Esophagus muscularis mucosa (tissue), 3 donors: ENCODE measurements at regions not wholly inside any gene's neighbourhood (a gene's known extent, or its start where the extent isn't known, plus 50 kb on each side); places are given as distances from the start of the nearest gene placed in this dataset.

Experiments used
- CTCF ChIP-seq, 3 experiments: fragments of 200-600 bp in 2 of 3; fragments of 450-650 bp in 1 of 3; sonication (generic) in 2 of 3; IDR thresholded peaks; one replicate each; pipeline ENCODE4 v1.5.1; 2017 to 2019; ENCODE audit warnings: antibody characterized with exemption in 3 of 3, mild to moderate bottlenecking in 2 of 3, moderate library complexity in 1 of 3
- POLR2A ChIP-seq: fragments of 450-650 bp; IDR thresholded peaks from one replicate; pipeline ENCODE4 v1.6.1; 2017; ENCODE audit warnings: antibody characterized with exemption, moderate library complexity, mild to moderate bottlenecking, low read depth
- POLR2AphosphoS5 ChIP-seq, 2 donors: sonication (generic); formaldehyde crosslinking; IDR thresholded peaks; one replicate each; pipeline ENCODE4 v1.6.1; 2017; ENCODE audit warnings: antibody characterized with exemption in 2 of 2

GRCh38 chr14:76298896-76299295, 77.0 kb upstream of the ESRRB start:
- no peak for TF ChIP-seq POLR2A
- TF ChIP-seq CTCF (IDR thresholded peaks at IDR 0.05): no peak
- no peak for TF ChIP-seq POLR2AphosphoS5 (IDR thresholded peaks at IDR 0.05)
